Testis (tissue), 2 donors: ENCODE measurements at regions not wholly inside any gene's neighbourhood (a gene's known extent, or its start where the extent isn't known, plus 50 kb on each side); places are given as distances from the start of the nearest gene placed in this dataset.

Source experiments
- DNase-seq: peaks from one replicate; pipeline ENCODE4 v3.0.0-alpha.2; 2019
- H3K27ac ChIP-seq, 2 donors: fragments of 200-600 bp; sonication (generic); one replicate each; pipeline ENCODE4 v1.5.1; 2019
- H3K27me3 ChIP-seq: fragments of 200-600 bp; sonication (generic); one replicate; pipeline ENCODE4 v1.5.1; 2019
- H3K36me3 ChIP-seq: fragments of 200-600 bp; sonication (generic); one replicate; pipeline ENCODE4 v1.5.1; 2017; ENCODE audit warnings: low read depth; ENCODE audit errors: missing control alignments
- H3K4me1 ChIP-seq: fragments of 200-600 bp; sonication (generic); one replicate; pipeline ENCODE4 v1.5.1; 2019
- H3K4me3 ChIP-seq, 2 donors: fragments of 200-600 bp; sonication (generic); one replicate each; pipeline ENCODE4 v1.5.1; 2017 to 2019
- H3K9me3 ChIP-seq: fragments of 200-600 bp; sonication (generic); one replicate; pipeline ENCODE4 v1.5.1; 2017
- CTCF ChIP-seq, 3 experiments: fragments of 450-650 bp in 2 of 3; fragments of 200-600 bp in 1 of 3; sonication (generic) in 1 of 3; IDR thresholded peaks; one replicate each; pipeline ENCODE4 v1.5.1; 2016 to 2019; ENCODE audit warnings: antibody characterized with exemption in 3 of 3, mild to moderate bottlenecking in 2 of 3, moderate library complexity in 1 of 3
- POLR2A ChIP-seq: fragments of 450-650 bp; IDR thresholded peaks from one replicate; pipeline ENCODE4 v1.6.1; 2017; ENCODE audit warnings: antibody characterized with exemption, mild to moderate bottlenecking, moderate library complexity
- WGBS, 2 donors: methylation state at CpG; one replicate each; pipeline ENCODE4 v1.1.5; 2018; 5-methylcytosine and 5-hydroxymethylcytosine counted together
- intact Hi-C: fragments of 100-400 bp; cut with DNase I; formaldehyde crosslinking; loops from one replicate; pipeline ENCODE4 v1.15.1; 2023; ENCODE audit warnings: low total_unique reads

- H3K4me3 ChIP-seq = no peak overlapping the region
- H3K4me1 ChIP-seq = no peaks in the 10 kb centered on the region
- WGBS, 2 donors = 92 to 93% methylated on average over 3 of the region's 3 CpGs
- TF ChIP-seq CTCF (IDR thresholded peaks at IDR 0.05) = no peak
- TF ChIP-seq POLR2A = no peak
- no peak for DNase-seq
- H3K27me3 ChIP-seq = no peaks in the 10 kb centered on the region
- no peaks in the 10 kb centered on the region for H3K36me3 ChIP-seq
- no peak overlapping the region for H3K27ac ChIP-seq
- no peaks in the 10 kb centered on the region for H3K9me3 ChIP-seq
- intact Hi-C loops = no loop called here
Measured at GRCh38 chr10:20726381-20726780, 170.7 kb downstream of the NEBL start.

GRCh38 chr10:20714979-20715378 is 182.1 kb downstream of the NEBL start:
- no peak for TF ChIP-seq POLR2A
- TF ChIP-seq CTCF (IDR thresholded peaks at IDR 0.05) = no peak
- DNase-seq = no peak
- H3K27ac ChIP-seq = no peak overlapping the region
- no peaks in the 10 kb centered on the region for H3K9me3 ChIP-seq
- no peaks in the 10 kb centered on the region for H3K27me3 ChIP-seq
- no peaks in the 10 kb centered on the region for H3K4me1 ChIP-seq
- no peak overlapping the region for H3K4me3 ChIP-seq
- intact Hi-C loops = no loop called here
- H3K36me3 ChIP-seq = no peaks in the 10 kb centered on the region
- WGBS, 2 donors = 89 to 93% methylated on average over 1 of the region's 1 CpG

GRCh38 chr10:20714518-20714917 is 182.6 kb downstream of the NEBL start:
- no peaks in the 10 kb centered on the region for H3K9me3 ChIP-seq
- 0 to 50% methylated on average over 1 of the region's 1 CpG for WGBS, 2 donors
- no peak overlapping the region for H3K4me3 ChIP-seq
- intact Hi-C loops = no loop called here
- no peak for DNase-seq
- no peak overlapping the region for H3K27ac ChIP-seq
- TF ChIP-seq CTCF (IDR thresholded peaks at IDR 0.05) (no peak), POLR2A (no peak)
- H3K27me3 ChIP-seq = no peaks in the 10 kb centered on the region
- no peaks in the 10 kb centered on the region for H3K4me1 ChIP-seq
- H3K36me3 ChIP-seq = no peaks in the 10 kb centered on the region

GRCh38 chr10:20713420-20713819 is 183.7 kb downstream of the NEBL start:
- 67 to 91% methylated on average over 1 of the region's 1 CpG for WGBS, 2 donors
- TF ChIP-seq CTCF (IDR thresholded peaks at IDR 0.05) = no peak
- intact Hi-C loops = no loop called here
- no peak for DNase-seq
- Histone ChIP-seq H3K27ac (no peak overlapping the region), H3K9me3 (no peaks in the 10 kb centered on the region), H3K4me3 (no peak overlapping the region), H3K4me1 (no peaks in the 10 kb centered on the region), H3K27me3 (no peaks in the 10 kb centered on the region), H3K36me3 (no peaks in the 10 kb centered on the region)

GRCh38 chr10:20712774-20713173 is 184.3 kb downstream of the NEBL start:
- TF ChIP-seq CTCF (IDR thresholded peaks at IDR 0.05) = no peak
- TF ChIP-seq POLR2A = no peak
- Histone ChIP-seq H3K4me1 (no peaks in the 10 kb centered on the region), H3K9me3 (no peaks in the 10 kb centered on the region), H3K4me3 (no peak overlapping the region), H3K27ac (no peak overlapping the region), H3K27me3 (no peaks in the 10 kb centered on the region), H3K36me3 (no peaks in the 10 kb centered on the region)
- intact Hi-C loops = no loop called here
- 79 to 85% methylated on average over 1 of the region's 1 CpG for WGBS, 2 donors
- DNase-seq = no peak
